Hepatocyte (in vitro differentiated cells): ENCODE measurements at regions not wholly inside any gene's neighbourhood (a gene's known extent, or its start where the extent isn't known, plus 50 kb on each side); places are given as distances from the start of the nearest gene placed in this dataset.

Source experiments
- DNase-seq: peaks from one replicate; pipeline ENCODE4 v3.0.0-alpha.2; 2016; ENCODE audit warnings: low spot score
- H2AFZ ChIP-seq: fragments of 200-600 bp; sonication (generic); 2 replicates; pipeline ENCODE4 v1.6.0; 2016; ENCODE audit warnings: antibody characterized with exemption, mild to moderate bottlenecking
- H3K27ac ChIP-seq: fragments of 200-600 bp; sonication (generic); 2 replicates; pipeline ENCODE4 v1.5.1; 2016; ENCODE audit warnings: mild to moderate bottlenecking
- H3K27me3 ChIP-seq: fragments of 200-600 bp; sonication (generic); 2 replicates; pipeline ENCODE4 v1.6.1; 2016
- H3K36me3 ChIP-seq: fragments of 200-600 bp; sonication (generic); replicated peaks from 2 replicates; pipeline ENCODE4 v1.5.1; 2016; ENCODE audit warnings: low read depth; ENCODE audit not compliant: insufficient read depth
- H3K4me1 ChIP-seq: fragments of 200-600 bp; sonication (generic); 2 replicates; pipeline ENCODE4 v1.5.1; 2016; ENCODE audit warnings: mild to moderate bottlenecking, moderate library complexity; ENCODE audit not compliant: insufficient read depth
- H3K4me2 ChIP-seq: fragments of 200-600 bp; sonication (generic); 2 replicates; pipeline ENCODE4 v1.6.0; 2016
- H3K4me3 ChIP-seq: fragments of 200-600 bp; sonication (generic); 2 replicates; pipeline ENCODE4 v1.5.1; 2016; ENCODE audit warnings: mild to moderate bottlenecking
- H3K79me2 ChIP-seq: fragments of 200-600 bp; sonication (generic); 2 replicates; pipeline ENCODE4 v1.6.0; 2017; ENCODE audit warnings: mild to moderate bottlenecking
- H3K9me2 ChIP-seq: fragments of 200-600 bp; sonication (generic); replicated peaks from 2 replicates; pipeline ENCODE4 v1.6.0; 2017; ENCODE audit warnings: mild to moderate bottlenecking; ENCODE audit not compliant: insufficient read depth
- H3K9me3 ChIP-seq: fragments of 200-600 bp; sonication (generic); 2 replicates; pipeline ENCODE4 v1.5.1; 2016; ENCODE audit warnings: low read depth, mild to moderate bottlenecking
- H4K20me1 ChIP-seq: fragments of 200-600 bp; sonication (generic); 2 replicates; pipeline ENCODE4 v1.6.0; 2016; ENCODE audit warnings: mild to moderate bottlenecking; ENCODE audit not compliant: insufficient read depth, poor library complexity, severe bottlenecking
- EZH2 ChIP-seq: fragments of 200-600 bp; sonication (generic); IDR thresholded peaks from 2 replicates; pipeline ENCODE4 v1.6.1; 2016; ENCODE audit warnings: antibody characterized with exemption, mild to moderate bottlenecking, borderline replicate concordance
- EZH2phosphoT487 ChIP-seq: fragments of 200-600 bp; sonication (generic); IDR thresholded peaks from one replicate; pipeline ENCODE4 v1.6.1; 2018; ENCODE audit warnings: antibody characterized with exemption, mild to moderate bottlenecking, low read depth, moderate library complexity; ENCODE audit not compliant: unreplicated experiment, severe bottlenecking
- WGBS: methylation state at CpG from one replicate; pipeline ENCODE4 v1.1.6; 2016; ENCODE audit warnings: low lambda C conversion rate; ENCODE audit errors: missing lambda C conversion rate; 5-methylcytosine and 5-hydroxymethylcytosine counted together
- TF ChIP-seq, protein P1 (sequence below): fragments of 200-600 bp; sonication (generic); IDR thresholded peaks from 2 replicates; pipeline ENCODE4 v1.5.1; 2016; ENCODE audit warnings: antibody characterized with exemption, mild to moderate bottlenecking; ENCODE audit not compliant: poor library complexity

DNA sequence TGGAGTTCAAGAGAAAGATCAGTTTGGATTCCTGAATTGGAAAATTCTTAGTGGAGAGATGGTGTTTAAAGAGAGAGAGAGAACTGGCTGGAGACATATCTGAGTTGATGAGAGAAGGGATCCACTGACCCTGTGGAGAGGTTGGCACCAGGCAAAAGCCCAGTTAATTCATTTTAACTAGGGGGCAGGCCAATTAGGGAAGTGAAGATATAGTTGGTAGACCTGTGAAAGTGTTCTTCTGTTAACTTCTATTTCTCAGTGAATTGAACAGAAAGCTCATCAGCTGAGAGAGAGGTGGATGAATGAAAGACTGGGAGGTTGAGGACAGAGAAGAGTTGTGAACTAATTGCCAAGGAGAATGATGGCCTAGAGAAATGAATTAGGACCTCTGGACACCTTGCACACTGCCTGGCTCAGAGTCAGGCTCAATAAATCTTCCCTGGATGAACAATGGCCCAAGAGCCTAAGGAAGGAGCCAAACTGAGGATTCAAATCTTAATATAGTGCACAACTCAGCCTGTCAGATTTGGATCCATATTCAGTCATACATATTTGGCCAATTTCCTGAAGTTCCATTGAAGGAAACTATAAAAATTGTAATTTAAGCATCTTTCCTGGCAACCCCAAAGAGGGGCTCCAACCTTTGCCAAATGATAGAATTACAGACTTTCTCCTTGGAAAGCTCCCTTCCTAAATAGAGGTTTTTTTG, 82.2 kb upstream of the RMDN2 start:
- H3K36me3 ChIP-seq, result no peaks in the 10 kb centered on the region
- H3K27ac ChIP-seq, result no peak overlapping the region
- no peak overlapping the region for H3K4me2 ChIP-seq
- H3K9me2 ChIP-seq, result no peaks in the 10 kb centered on the region
- TF ChIP-seq EZH2phosphoT487 (no peak), EZH2 (no peak)
- TF ChIP-seq, protein P1, sequence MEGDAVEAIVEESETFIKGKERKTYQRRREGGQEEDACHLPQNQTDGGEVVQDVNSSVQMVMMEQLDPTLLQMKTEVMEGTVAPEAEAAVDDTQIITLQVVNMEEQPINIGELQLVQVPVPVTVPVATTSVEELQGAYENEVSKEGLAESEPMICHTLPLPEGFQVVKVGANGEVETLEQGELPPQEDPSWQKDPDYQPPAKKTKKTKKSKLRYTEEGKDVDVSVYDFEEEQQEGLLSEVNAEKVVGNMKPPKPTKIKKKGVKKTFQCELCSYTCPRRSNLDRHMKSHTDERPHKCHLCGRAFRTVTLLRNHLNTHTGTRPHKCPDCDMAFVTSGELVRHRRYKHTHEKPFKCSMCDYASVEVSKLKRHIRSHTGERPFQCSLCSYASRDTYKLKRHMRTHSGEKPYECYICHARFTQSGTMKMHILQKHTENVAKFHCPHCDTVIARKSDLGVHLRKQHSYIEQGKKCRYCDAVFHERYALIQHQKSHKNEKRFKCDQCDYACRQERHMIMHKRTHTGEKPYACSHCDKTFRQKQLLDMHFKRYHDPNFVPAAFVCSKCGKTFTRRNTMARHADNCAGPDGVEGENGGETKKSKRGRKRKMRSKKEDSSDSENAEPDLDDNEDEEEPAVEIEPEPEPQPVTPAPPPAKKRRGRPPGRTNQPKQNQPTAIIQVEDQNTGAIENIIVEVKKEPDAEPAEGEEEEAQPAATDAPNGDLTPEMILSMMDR, result no peak
- no peaks in the 10 kb centered on the region for H3K27me3 ChIP-seq
- H2AFZ ChIP-seq, result no peak overlapping the region
- H4K20me1 ChIP-seq, result no peaks in the 10 kb centered on the region
- no peak overlapping the region for H3K4me3 ChIP-seq
- H3K79me2 ChIP-seq, result no peaks in the 10 kb centered on the region
- no peaks in the 10 kb centered on the region for H3K4me1 ChIP-seq
- H3K9me3 ChIP-seq, result no peaks in the 10 kb centered on the region
- DNase-seq, result no peak

DNA sequence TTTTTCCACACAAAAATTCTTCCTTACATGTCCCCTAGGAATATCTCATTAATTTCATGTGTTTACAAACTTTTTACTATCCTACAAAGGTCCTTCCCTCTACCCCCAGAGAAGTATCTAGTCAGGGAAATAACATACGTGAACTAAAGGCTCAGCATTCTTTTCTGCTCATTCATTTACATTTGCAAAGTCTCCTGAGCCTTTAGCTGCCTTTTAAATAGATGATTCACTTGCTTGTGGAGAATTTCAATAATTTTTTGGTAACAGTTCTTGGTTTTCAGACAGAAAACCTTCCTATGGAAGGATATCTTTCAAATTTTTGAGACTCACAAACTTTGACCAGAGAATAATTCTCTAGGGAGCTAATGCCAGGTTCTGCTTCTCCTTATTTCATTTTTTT, 81.5 kb upstream of the RMDN2 start:
- 0% methylated on average over 1 of the region's 1 CpG for WGBS
- Histone ChIP-seq H3K9me3 (no peaks in the 10 kb centered on the region), H3K79me2 (no peaks in the 10 kb centered on the region), H3K27me3 (no peaks in the 10 kb centered on the region), H3K4me3 (no peak overlapping the region), H3K27ac (no peak overlapping the region), H3K4me1 (no peaks in the 10 kb centered on the region), H2AFZ (no peak overlapping the region), H3K9me2 (no peaks in the 10 kb centered on the region), H3K4me2 (no peak overlapping the region), H3K36me3 (no peaks in the 10 kb centered on the region), H4K20me1 (no peaks in the 10 kb centered on the region)
- TF ChIP-seq EZH2 (no peak), EZH2phosphoT487 (no peak)
- TF ChIP-seq, protein P1, result no peak
- no peak for DNase-seq

DNA sequence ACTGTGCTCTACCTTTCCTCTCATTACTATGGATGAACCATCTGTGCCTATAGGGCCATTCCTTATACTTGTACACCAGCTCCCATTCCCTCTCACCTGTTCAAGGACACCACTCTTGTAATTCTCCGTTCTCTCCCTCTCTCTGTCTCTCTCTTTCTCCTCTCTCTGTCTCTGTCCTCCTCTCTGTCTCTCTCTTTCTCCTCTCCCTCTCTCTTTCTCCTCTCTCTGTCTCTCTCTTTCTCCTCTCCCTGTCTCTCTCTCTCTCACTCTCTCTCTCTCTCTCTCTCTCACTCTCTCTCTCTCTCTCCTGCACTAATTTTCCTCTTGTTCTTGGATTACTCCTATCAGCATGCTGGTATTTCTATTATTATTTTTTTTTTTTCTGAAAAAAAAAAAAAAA, 78.9 kb upstream of the RMDN2 start:
- no peak overlapping the region for H3K27ac ChIP-seq
- H3K36me3 ChIP-seq, result no peaks in the 10 kb centered on the region
- H3K4me2 ChIP-seq, result no peak overlapping the region
- no peak overlapping the region for H2AFZ ChIP-seq
- H3K79me2 ChIP-seq, result no peaks in the 10 kb centered on the region
- H3K4me3 ChIP-seq, result no peak overlapping the region
- TF ChIP-seq, protein P1, result no peak
- no peak for TF ChIP-seq EZH2
- no peak for TF ChIP-seq EZH2phosphoT487
- no peak for DNase-seq
- no peaks in the 10 kb centered on the region for H3K9me3 ChIP-seq
- H3K27me3 ChIP-seq, result no peaks in the 10 kb centered on the region
- 63% methylated on average over 1 of the region's 1 CpG for WGBS
- no peaks in the 10 kb centered on the region for H4K20me1 ChIP-seq
- H3K9me2 ChIP-seq, result no peaks in the 10 kb centered on the region
- H3K4me1 ChIP-seq, result no peaks in the 10 kb centered on the region

DNA sequence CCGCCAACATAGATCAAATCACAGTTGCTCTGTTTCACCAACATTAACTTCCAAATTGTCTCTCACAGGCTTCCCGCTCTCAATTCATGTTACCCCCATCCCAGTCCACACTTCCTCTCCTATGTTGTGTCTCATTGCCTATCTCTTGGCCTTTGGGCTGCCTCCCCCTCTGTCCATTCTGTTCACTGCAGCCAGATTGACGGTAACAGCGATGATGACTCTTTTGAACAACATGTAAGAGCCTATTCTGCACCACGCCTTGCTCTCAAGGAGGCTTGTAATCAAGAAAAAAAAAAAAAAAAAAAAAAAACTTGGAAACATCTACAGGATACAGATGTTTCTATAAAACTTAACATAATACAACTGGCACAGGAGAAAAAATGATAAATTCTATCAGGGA, 77.3 kb upstream of the RMDN2 start:
- 91% methylated on average over 5 of the region's 5 CpGs for WGBS
- Histone ChIP-seq H3K9me2 (no peaks in the 10 kb centered on the region), H3K36me3 (no peaks in the 10 kb centered on the region), H2AFZ (no peak overlapping the region), H3K4me3 (no peak overlapping the region), H3K4me2 (no peak overlapping the region), H3K27ac (no peak overlapping the region), H3K79me2 (no peaks in the 10 kb centered on the region), H3K4me1 (no peaks in the 10 kb centered on the region), H4K20me1 (no peaks in the 10 kb centered on the region), H3K9me3 (no peaks in the 10 kb centered on the region), H3K27me3 (no peaks in the 10 kb centered on the region)
- TF ChIP-seq EZH2 (no peak), EZH2phosphoT487 (no peak)
- TF ChIP-seq, protein P1, result no peak
- no peak for DNase-seq
